Calu3 (cell line): ENCODE measurements at regions not wholly inside any gene's neighbourhood (a gene's known extent, or its start where the extent isn't known, plus 50 kb on each side); places are given as distances from the start of the nearest gene placed in this dataset.

ENCODE experiments used
- BruUV-seq: library from RNA; stranded (reverse); fragments of 400-500 nt; replicated peaks from 2 replicates; lab custom pipeline; 2021; lab: Mats Ljungman, UMichigan
- CTCF ChIA-PET: fragments of 300-600 bp; sonication (Branson Sonifier 250); formaldehyde crosslinking; loops from one replicate; lab custom pipeline; 2022; ENCODE audit warnings: antibody characterized with exemption; lab: Charles Lee
- DNase-seq: peaks from one replicate; pipeline ENCODE4 v3.0.0; 2022
- H3K27ac Mint-ChIP-seq: one replicate; pipeline ENCODE4 v1.8.0; 2022; ENCODE audit warnings: mixed read lengths; ENCODE audit not compliant: unreplicated experiment
- H3K27me3 Mint-ChIP-seq: one replicate; pipeline ENCODE4 v1.8.0; 2022; ENCODE audit warnings: mixed read lengths; ENCODE audit not compliant: unreplicated experiment
- H3K36me3 Mint-ChIP-seq: one replicate; pipeline ENCODE4 v1.8.0; 2022; ENCODE audit warnings: mild to moderate bottlenecking, moderate library complexity, mixed read lengths; ENCODE audit not compliant: insufficient read depth, unreplicated experiment
- H3K4me1 Mint-ChIP-seq: one replicate; pipeline ENCODE4 v1.8.0; 2022; ENCODE audit warnings: mild to moderate bottlenecking, low read depth, mixed read lengths; ENCODE audit not compliant: unreplicated experiment
- H3K4me3 Mint-ChIP-seq: one replicate; pipeline ENCODE4 v1.8.0; 2022; ENCODE audit warnings: mild to moderate bottlenecking, low read depth, moderate library complexity, mixed read lengths; ENCODE audit not compliant: unreplicated experiment
- H3K9me3 Mint-ChIP-seq: one replicate; pipeline ENCODE4 v1.8.0; 2022; ENCODE audit warnings: low read depth, mixed read lengths; ENCODE audit not compliant: unreplicated experiment
- intact Hi-C: fragments of 100-400 bp; cut with micrococcal nuclease; formaldehyde crosslinking; loops from one replicate; pipeline ENCODE4 v1.10.0; 2022; ENCODE audit not compliant: unreplicated experiment
- TF ChIP-seq, protein P1 (sequence below): fragments of 200-600 bp; IDR thresholded peaks from one replicate; pipeline ENCODE4 v1.8.0; 2022; ENCODE audit warnings: antibody characterized with exemption; ENCODE audit not compliant: unreplicated experiment

DNA sequence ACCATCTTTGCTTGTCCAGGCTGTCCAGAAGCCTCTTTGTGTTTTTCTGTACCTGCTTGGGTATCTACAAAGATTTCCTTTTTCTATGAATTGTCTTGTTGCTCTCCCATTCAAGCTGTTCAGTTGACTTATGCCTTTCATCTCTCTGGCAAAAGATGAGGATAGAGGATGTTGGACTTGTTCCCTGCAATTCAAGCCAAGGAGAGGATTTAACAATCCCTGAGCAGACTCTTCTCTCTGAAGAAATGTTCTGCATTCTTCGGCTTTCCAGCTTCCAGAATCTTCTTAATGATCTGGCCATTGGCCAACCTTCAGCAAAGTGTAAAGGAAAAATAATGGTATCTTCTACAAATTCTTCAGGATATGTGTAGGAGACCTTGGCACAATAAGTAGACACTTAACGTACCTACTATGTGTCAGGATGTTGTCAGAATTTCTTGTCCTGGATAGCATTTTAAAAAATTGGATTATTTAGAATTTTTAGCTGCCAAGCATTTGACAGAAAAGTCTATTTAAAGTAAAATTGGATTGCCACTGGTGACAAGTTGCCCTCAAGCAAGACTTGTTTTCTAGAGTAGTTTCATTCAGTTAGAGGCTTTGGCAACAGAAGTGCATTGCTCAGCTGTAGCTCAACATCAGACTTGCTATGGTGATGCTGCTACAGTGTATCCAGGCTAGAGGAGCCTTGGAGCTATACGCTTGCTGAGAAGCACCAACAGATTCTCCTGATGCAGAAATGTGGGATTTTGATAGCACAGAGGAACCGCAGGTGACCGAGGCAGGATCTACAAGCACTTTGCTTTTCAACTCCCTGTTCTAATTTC, 455.7 kb downstream of the SUCLA2 start:
- H3K9me3 Mint-ChIP-seq: no peaks in the 10 kb centered on the region
- H3K36me3 Mint-ChIP-seq: no peaks in the 10 kb centered on the region
- DNase-seq: no peak
- no peaks in the 10 kb centered on the region for H3K4me1 Mint-ChIP-seq
- intact Hi-C loops: no loop called here
- no peak overlapping the region for H3K27ac Mint-ChIP-seq
- TF ChIP-seq, protein P1, sequence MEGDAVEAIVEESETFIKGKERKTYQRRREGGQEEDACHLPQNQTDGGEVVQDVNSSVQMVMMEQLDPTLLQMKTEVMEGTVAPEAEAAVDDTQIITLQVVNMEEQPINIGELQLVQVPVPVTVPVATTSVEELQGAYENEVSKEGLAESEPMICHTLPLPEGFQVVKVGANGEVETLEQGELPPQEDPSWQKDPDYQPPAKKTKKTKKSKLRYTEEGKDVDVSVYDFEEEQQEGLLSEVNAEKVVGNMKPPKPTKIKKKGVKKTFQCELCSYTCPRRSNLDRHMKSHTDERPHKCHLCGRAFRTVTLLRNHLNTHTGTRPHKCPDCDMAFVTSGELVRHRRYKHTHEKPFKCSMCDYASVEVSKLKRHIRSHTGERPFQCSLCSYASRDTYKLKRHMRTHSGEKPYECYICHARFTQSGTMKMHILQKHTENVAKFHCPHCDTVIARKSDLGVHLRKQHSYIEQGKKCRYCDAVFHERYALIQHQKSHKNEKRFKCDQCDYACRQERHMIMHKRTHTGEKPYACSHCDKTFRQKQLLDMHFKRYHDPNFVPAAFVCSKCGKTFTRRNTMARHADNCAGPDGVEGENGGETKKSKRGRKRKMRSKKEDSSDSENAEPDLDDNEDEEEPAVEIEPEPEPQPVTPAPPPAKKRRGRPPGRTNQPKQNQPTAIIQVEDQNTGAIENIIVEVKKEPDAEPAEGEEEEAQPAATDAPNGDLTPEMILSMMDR: no peak
- BruUV-seq: no TSS peak
- H3K27me3 Mint-ChIP-seq: no peaks in the 10 kb centered on the region
- H3K4me3 Mint-ChIP-seq: no peak overlapping the region
- CTCF ChIA-PET: no interaction called here

DNA sequence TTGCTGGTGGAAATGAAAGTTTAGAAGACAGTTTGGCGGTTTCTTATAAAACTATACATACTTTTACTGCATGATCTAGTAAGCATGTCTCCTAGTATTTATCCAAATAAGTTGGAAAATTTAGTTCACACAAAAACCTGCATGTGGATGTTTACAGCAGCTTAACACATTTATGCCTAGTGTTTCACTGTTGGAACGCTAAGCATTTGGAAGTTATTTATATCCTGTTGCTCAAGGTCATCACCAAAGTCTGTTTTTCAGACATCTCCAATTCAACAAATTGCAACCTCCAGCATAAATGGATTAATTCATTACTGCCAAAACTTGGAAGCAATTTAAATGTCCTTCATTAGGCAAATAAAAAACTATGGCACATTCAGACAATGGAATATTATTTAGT, 461.8 kb downstream of the SUCLA2 start:
- Mint-ChIP-seq H3K9me3 (no peaks in the 10 kb centered on the region), H3K4me3 (no peak overlapping the region), H3K27ac (no peak overlapping the region), H3K4me1 (no peaks in the 10 kb centered on the region), H3K36me3 (no peaks in the 10 kb centered on the region), H3K27me3 (no peaks in the 10 kb centered on the region)
- intact Hi-C loops: no loop called here
- TF ChIP-seq, protein P1: no peak
- DNase-seq: no peak
- CTCF ChIA-PET: no interaction called here
- no TSS peak for BruUV-seq

GRCh38 chr13:47523771-47524170, 477.3 kb downstream of the SUCLA2 start:
- intact Hi-C loops: no loop called here
- Mint-ChIP-seq H3K36me3 (no peaks in the 10 kb centered on the region), H3K9me3 (no peaks in the 10 kb centered on the region), H3K4me1 (no peaks in the 10 kb centered on the region), H3K27me3 (no peaks in the 10 kb centered on the region), H3K4me3 (no peak overlapping the region), H3K27ac (no peak overlapping the region)
- BruUV-seq: no TSS peak
- CTCF ChIA-PET: interaction anchor here (0.6 kb wide), 1 partner anchor 14 kb away, joined by 3 read pairs; no protein-coding TSS in a partner anchor
- DNase-seq: no peak
- TF ChIP-seq, protein P1: no peak

GRCh38 chr13:47521890-47522487, 479.1 kb downstream of the SUCLA2 start:
- Mint-ChIP-seq H3K27ac (no peak overlapping the region), H3K36me3 (no peaks in the 10 kb centered on the region), H3K27me3 (no peaks in the 10 kb centered on the region), H3K9me3 (no peaks in the 10 kb centered on the region), H3K4me1 (no peaks in the 10 kb centered on the region), H3K4me3 (no peak overlapping the region)
- CTCF ChIA-PET: no interaction called here
- intact Hi-C loops: no loop called here
- no peak for DNase-seq
- TF ChIP-seq, protein P1: no peak
- BruUV-seq: no TSS peak
